NCI-H345 (cell line): ENCODE measurements at regions not wholly inside any gene's neighbourhood (a gene's known extent, or its start where the extent isn't known, plus 50 kb on each side); places are given as distances from the start of the nearest gene placed in this dataset.

Experiments
- DNase-seq: peaks from one replicate; lab custom pipeline; 2025; lab: John Stamatoyannopoulos, UW

- no peak for DNase-seq
These were observed 335.3 kb downstream of the CNTNAP4 start for GRCh38 chr16:76612497-76612896.

GRCh38 chr16:76614269-76614668, 337.1 kb downstream of the CNTNAP4 start:
- DNase-seq: no peak

- no peak for DNase-seq
These were observed 345.7 kb downstream of the CNTNAP4 start for GRCh38 chr16:76622876-76623275.

GRCh38 chr16:76634847-76635697, 357.9 kb downstream of the CNTNAP4 start:
- DNase-seq: no peak

GRCh38 chr16:76639685-76640289, 362.6 kb downstream of the CNTNAP4 start:
- DNase-seq: no peak

- no peak for DNase-seq
These were observed 373.4 kb downstream of the CNTNAP4 start for GRCh38 chr16:76650582-76650981.

- peak; percentile 15 for DNase-seq
These were observed 376.3 kb downstream of the CNTNAP4 start for GRCh38 chr16:76653390-76654026.

- DNase-seq: no peak
These were observed 377.1 kb downstream of the CNTNAP4 start for GRCh38 chr16:76654088-76654820.

GRCh38 chr16:76656994-76657393, 379.8 kb downstream of the CNTNAP4 start:
- no peak for DNase-seq

GRCh38 chr16:76661691-76662235, 384.6 kb downstream of the CNTNAP4 start:
- DNase-seq: no peak

- DNase-seq: no peak
These were observed 388.5 kb downstream of the CNTNAP4 start for GRCh38 chr16:76665571-76666275.

- no peak for DNase-seq
These were observed 391.1 kb downstream of the CNTNAP4 start for GRCh38 chr16:76668207-76668725.

GRCh38 chr16:76669288-76669687, 392.1 kb downstream of the CNTNAP4 start:
- no peak for DNase-seq

GRCh38 chr16:76670125-76670857, 393.1 kb downstream of the CNTNAP4 start:
- DNase-seq: no peak

- DNase-seq: no peak
These were observed 399.2 kb downstream of the CNTNAP4 start for GRCh38 chr16:76676356-76676755.

GRCh38 chr16:76681296-76681695, 404.1 kb downstream of the CNTNAP4 start:
- no peak for DNase-seq

- DNase-seq: no peak
These were observed 405.9 kb downstream of the CNTNAP4 start for GRCh38 chr16:76683051-76683450.

- no peak for DNase-seq
These were observed 419.7 kb downstream of the CNTNAP4 start for GRCh38 chr16:76696876-76697275.

- DNase-seq: no peak
These were observed 428.7 kb downstream of the CNTNAP4 start for GRCh38 chr16:76705892-76706291.

- no peak for DNase-seq
These were observed 436.0 kb downstream of the CNTNAP4 start for GRCh38 chr16:76713191-76713590.
